ENCODE measurements at regions not wholly inside any gene's neighbourhood (a gene's known extent, or its start where the extent isn't known, plus 50 kb on each side); places are given as distances from the start of the nearest gene placed in this dataset.

- no peak for DNase-seq (ENCODE audit: low read depth, low spot score)
Observed at GRCh38 chrX:131703646-131704045, 159.8 kb downstream of the OR13H1 start.

GRCh38 chrX:131704136-131704695 is 160.3 kb downstream of the OR13H1 start:
- DNase-seq (ENCODE audit: low read depth, low spot score), result no peak

GRCh38 chrX:131709553-131709952 is 165.7 kb downstream of the OR13H1 start:
- DNase-seq (ENCODE audit: low read depth, low spot score), result no peak

- no peak for DNase-seq (ENCODE audit: low read depth, low spot score)
Observed at GRCh38 chrX:131711478-131711867, 167.6 kb downstream of the OR13H1 start.

- no peak for DNase-seq (ENCODE audit: low read depth, low spot score)
Observed at GRCh38 chrX:131723646-131724045, 179.8 kb downstream of the OR13H1 start.

GRCh38 chrX:131724292-131724691 is 180.4 kb downstream of the OR13H1 start:
- DNase-seq (ENCODE audit: low read depth, low spot score), result no peak

GRCh38 chrX:131725001-131725654 is 181.3 kb downstream of the OR13H1 start:
- no peak for DNase-seq (ENCODE audit: low read depth, low spot score)

GRCh38 chrX:131727778-131728177 is 183.9 kb downstream of the OR13H1 start:
- no peak for DNase-seq (ENCODE audit: low read depth, low spot score)

GRCh38 chrX:131728295-131729145 is 184.6 kb downstream of the OR13H1 start:
- DNase-seq (ENCODE audit: low read depth, low spot score), result no peak

- no peak for DNase-seq (ENCODE audit: low read depth, low spot score)
Observed at GRCh38 chrX:131729295-131729694, 185.4 kb downstream of the OR13H1 start.

- no peak for DNase-seq (ENCODE audit: low read depth, low spot score)
Observed at GRCh38 chrX:131734621-131735020, 190.7 kb downstream of the OR13H1 start.

- no peak for DNase-seq (ENCODE audit: low read depth, low spot score)
Observed at GRCh38 chrX:131735127-131735526, 191.3 kb downstream of the OR13H1 start.

GRCh38 chrX:131739823-131740222 is 195.9 kb downstream of the OR13H1 start:
- no peak for DNase-seq (ENCODE audit: low read depth, low spot score)

- DNase-seq (ENCODE audit: low read depth, low spot score), result no peak
Observed at GRCh38 chrX:131741103-131741581, 197.3 kb downstream of the OR13H1 start.

- DNase-seq (ENCODE audit: low read depth, low spot score), result no peak
Observed at GRCh38 chrX:131745942-131746489, 202.1 kb downstream of the OR13H1 start.

- no peak for DNase-seq (ENCODE audit: low read depth, low spot score)
Observed at GRCh38 chrX:131746491-131746968, 202.7 kb downstream of the OR13H1 start.

GRCh38 chrX:131747173-131747572 is 203.3 kb downstream of the OR13H1 start:
- DNase-seq (ENCODE audit: low read depth, low spot score), result no peak

GRCh38 chrX:131752493-131753198 is 208.8 kb downstream of the OR13H1 start:
- DNase-seq (ENCODE audit: low read depth, low spot score), result no peak

- DNase-seq (ENCODE audit: low read depth, low spot score), result no peak
Observed at GRCh38 chrX:131762802-131763234, 218.9 kb downstream of the OR13H1 start.

GRCh38 chrX:131763674-131764073 is 219.8 kb downstream of the OR13H1 start:
- DNase-seq (ENCODE audit: low read depth, low spot score), result no peak

- DNase-seq (ENCODE audit: low read depth, low spot score), result no peak
Observed at GRCh38 chrX:131764216-131764615, 220.3 kb downstream of the OR13H1 start.
